A673 (cell line): ENCODE measurements at regions not wholly inside any gene's neighbourhood (a gene's known extent, or its start where the extent isn't known, plus 50 kb on each side); places are given as distances from the start of the nearest gene placed in this dataset.

ENCODE experiments used
- BruUV-seq: library from RNA; stranded (reverse); fragments of 400-500 nt; replicated peaks from 2 replicates; lab custom pipeline; 2021; lab: Mats Ljungman, UMichigan
- CTCF ChIA-PET: fragments of 300-600 bp; sonication (Branson Sonifier 250); formaldehyde crosslinking; loops from one replicate; lab custom pipeline; 2022; ENCODE audit warnings: antibody characterized with exemption; lab: Charles Lee
- POLR2A ChIA-PET: fragments of 300-600 bp; sonication (Branson Sonifier 250); formaldehyde crosslinking; loops from one replicate; lab custom pipeline; 2022; ENCODE audit warnings: antibody characterized with exemption; ENCODE audit not compliant: low non-redundant PET; lab: Charles Lee
- DNase-seq: peaks from one replicate; pipeline ENCODE4 v3.0.0-alpha.2; 2015; ENCODE audit warnings: low spot score
- H3K27ac ChIP-seq: fragments of 200-600 bp; sonication (generic); 2 replicates; pipeline ENCODE4 v1.5.1; 2016; ENCODE audit warnings: mixed run types, low read depth, mild to moderate bottlenecking, mixed read lengths, antibody characterized with exemption, low read length; ENCODE audit not compliant: poor library complexity, severe bottlenecking
- H3K27me3 ChIP-seq: fragments of 200-600 bp; sonication (generic); replicated peaks from 2 replicates; pipeline ENCODE4 v1.6.1; 2017; ENCODE audit warnings: mixed run types, low read depth, mild to moderate bottlenecking, mixed read lengths, antibody characterized with exemption, low read length; ENCODE audit not compliant: insufficient read depth, poor library complexity
- H3K36me3 ChIP-seq: fragments of 200-600 bp; sonication (generic); 2 replicates; pipeline ENCODE4 v1.6.1; 2016; ENCODE audit warnings: mixed run types, mild to moderate bottlenecking, mixed read lengths, antibody characterized with exemption, low read length; ENCODE audit not compliant: insufficient read depth, poor library complexity, severe bottlenecking
- H3K4me1 ChIP-seq: fragments of 200-600 bp; sonication (generic); 2 replicates; pipeline ENCODE4 v1.6.1; 2017; ENCODE audit warnings: mixed run types, mild to moderate bottlenecking, mixed read lengths, antibody characterized with exemption, low read length; ENCODE audit not compliant: insufficient read depth, poor library complexity, severe bottlenecking
- H3K4me3 ChIP-seq: fragments of 200-600 bp; sonication (generic); 2 replicates; pipeline ENCODE4 v1.5.1; 2016; ENCODE audit warnings: low read depth, mixed run types, mild to moderate bottlenecking, mixed read lengths, low read length; ENCODE audit not compliant: poor library complexity, severe bottlenecking
- H3K9me3 ChIP-seq: fragments of 200-600 bp; sonication (generic); 2 replicates; pipeline ENCODE4 v1.6.1; 2016; ENCODE audit warnings: mixed run types, low read depth, mild to moderate bottlenecking, mixed read lengths, antibody characterized with exemption, low read length; ENCODE audit not compliant: poor library complexity, severe bottlenecking
- CTCF ChIP-seq: fragments of 300-800, 200-600 bp; sonication (generic); conservative IDR thresholded peaks from 2 replicates; pipeline ENCODE4 v1.5.1; 2017; ENCODE audit warnings: low read depth, mild to moderate bottlenecking, antibody characterized with exemption, low read length, moderate library complexity, mixed read lengths
- EZH2 ChIP-seq: fragments of 200-600 bp; sonication (generic); IDR thresholded peaks from 2 replicates; pipeline ENCODE4 v1.6.1; 2017; ENCODE audit warnings: borderline replicate concordance, low read depth, mild to moderate bottlenecking, mixed read lengths, antibody characterized with exemption, low read length; ENCODE audit not compliant: poor library complexity, severe bottlenecking
- intact Hi-C: fragments of 100-400 bp; cut with micrococcal nuclease; formaldehyde crosslinking; loops from one replicate; pipeline ENCODE4 v1.10.0; 2022; ENCODE audit not compliant: unreplicated experiment

DNA sequence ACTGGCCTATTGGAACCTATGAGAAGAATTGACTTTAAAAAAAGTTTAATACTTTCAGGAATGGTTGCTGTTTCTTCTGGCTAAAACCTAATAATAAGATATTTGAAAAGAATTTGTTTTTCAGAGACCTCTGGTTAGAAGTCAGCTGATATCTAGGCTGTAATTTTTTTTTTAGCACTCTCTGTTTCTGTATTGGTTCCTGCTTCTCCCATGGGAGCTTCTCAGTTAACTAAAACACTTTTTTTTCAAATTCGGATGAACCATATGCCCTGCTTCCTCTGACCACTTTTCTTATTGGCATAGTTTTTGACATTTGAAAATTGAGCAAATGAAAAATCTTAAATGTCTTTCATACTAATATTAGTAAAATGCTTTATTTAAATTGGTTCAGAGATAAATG lies 163.5 kb upstream of the SLC10A2 start:
- BruUV-seq = no TSS peak
- TF ChIP-seq EZH2 = no peak
- TF ChIP-seq CTCF = no peak
- intact Hi-C loops = no loop called here
- Histone ChIP-seq H3K27me3 (peaks cover 12% of the 10 kb centered on the region), H3K9me3 (no peaks in the 10 kb centered on the region), H3K4me3 (no peak overlapping the region), H3K27ac (no peak overlapping the region), H3K4me1 (no peaks in the 10 kb centered on the region), H3K36me3 (no peaks in the 10 kb centered on the region)
- ChIA-PET CTCF (no interaction called here), POLR2A (no interaction called here)
- DNase-seq = no peak

DNA sequence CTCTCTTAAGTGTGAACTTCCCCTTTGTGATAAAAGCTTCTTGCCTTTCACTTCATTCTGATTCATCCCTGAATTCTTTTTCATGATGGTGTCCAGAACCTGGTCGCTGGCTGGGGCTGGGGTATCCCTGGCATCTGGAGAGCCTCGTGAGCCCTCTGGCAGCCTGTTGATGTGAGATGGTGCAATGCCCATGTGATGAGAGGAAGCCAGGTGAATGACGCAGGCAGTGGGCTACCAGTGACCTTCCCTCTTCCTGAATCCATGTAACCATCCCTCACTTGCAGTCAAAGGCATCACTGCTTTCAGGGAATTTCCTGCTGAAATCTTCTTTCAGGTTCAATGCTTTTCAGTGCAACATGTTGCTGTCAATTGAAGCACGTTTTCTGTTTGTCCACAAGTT lies 158.6 kb upstream of the SLC10A2 start:
- BruUV-seq = no TSS peak
- ChIA-PET POLR2A (no interaction called here), CTCF (no interaction called here)
- peaks cover 15% of the 10 kb centered on the region for H3K27me3 ChIP-seq
- no peak for DNase-seq
- no peaks in the 10 kb centered on the region for H3K9me3 ChIP-seq
- no peak overlapping the region for H3K4me3 ChIP-seq
- intact Hi-C loops = no loop called here
- H3K4me1 ChIP-seq = no peaks in the 10 kb centered on the region
- H3K27ac ChIP-seq = no peak overlapping the region
- no peak for TF ChIP-seq CTCF
- TF ChIP-seq EZH2 = no peak
- no peaks in the 10 kb centered on the region for H3K36me3 ChIP-seq

DNA sequence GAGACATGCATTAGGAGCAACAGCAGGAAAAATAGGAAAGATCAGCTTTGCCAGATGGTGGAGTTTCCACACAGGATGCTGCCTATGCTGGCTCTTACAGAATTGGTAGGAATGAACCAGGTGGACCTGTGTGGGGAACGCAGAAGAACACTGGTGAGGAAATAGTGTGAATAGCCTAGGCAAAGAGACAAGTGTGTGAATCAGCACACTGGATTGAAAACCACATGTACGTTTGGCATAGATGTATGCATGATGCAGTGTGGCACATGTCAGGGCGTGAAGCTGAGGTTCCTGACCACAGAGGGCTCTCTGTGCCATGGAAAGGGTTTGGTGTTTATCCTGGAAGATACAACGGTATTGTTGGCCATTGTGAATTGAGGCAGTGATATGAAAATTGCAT lies 156.5 kb upstream of the SLC10A2 start:
- H3K4me3 ChIP-seq = no peak overlapping the region
- H3K36me3 ChIP-seq = no peaks in the 10 kb centered on the region
- BruUV-seq = no TSS peak
- no peaks in the 10 kb centered on the region for H3K4me1 ChIP-seq
- H3K27me3 ChIP-seq = peaks cover 15% of the 10 kb centered on the region
- H3K27ac ChIP-seq = no peak overlapping the region
- no peaks in the 10 kb centered on the region for H3K9me3 ChIP-seq
- no peak for DNase-seq
- POLR2A ChIA-PET = no interaction called here
- TF ChIP-seq EZH2 = no peak
- TF ChIP-seq CTCF = no peak
- intact Hi-C loops = no loop called here
- CTCF ChIA-PET = no interaction called here

DNA sequence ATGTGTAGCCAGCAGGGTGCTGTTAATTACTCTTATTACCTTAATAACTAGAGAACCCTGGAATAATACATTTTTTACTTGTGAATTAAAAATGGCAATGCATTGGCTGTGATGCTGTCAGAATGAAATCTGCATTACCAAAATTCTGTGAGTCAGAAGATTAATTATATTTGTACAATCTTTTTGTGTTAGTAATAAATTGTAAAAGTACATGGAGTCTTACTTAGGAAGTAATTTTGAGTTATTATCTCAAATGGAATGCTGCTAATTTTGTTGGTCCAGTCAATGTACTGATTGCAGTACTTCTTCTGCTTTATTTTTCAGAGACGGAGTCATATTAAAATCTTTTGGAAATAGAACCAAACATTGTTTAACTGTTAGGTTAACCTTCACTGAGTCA lies 152.0 kb upstream of the SLC10A2 start:
- POLR2A ChIA-PET = no interaction called here
- no peaks in the 10 kb centered on the region for H3K4me1 ChIP-seq
- no peaks in the 10 kb centered on the region for H3K36me3 ChIP-seq
- CTCF ChIA-PET = no interaction called here
- H3K9me3 ChIP-seq = no peaks in the 10 kb centered on the region
- H3K4me3 ChIP-seq = no peak overlapping the region
- H3K27ac ChIP-seq = no peak overlapping the region
- no TSS peak for BruUV-seq
- intact Hi-C loops = no loop called here
- H3K27me3 ChIP-seq = peaks cover 18% of the 10 kb centered on the region
- DNase-seq = no peak
- TF ChIP-seq CTCF (no peak), EZH2 (no peak)
